ENCODE measurements at regions not wholly inside any gene's neighbourhood (a gene's known extent, or its start where the extent isn't known, plus 50 kb on each side); places are given as distances from the start of the nearest gene placed in this dataset.
A peak's percentile ranks its signal among the peaks of the same experiment; 100 is the strongest.

DNA sequence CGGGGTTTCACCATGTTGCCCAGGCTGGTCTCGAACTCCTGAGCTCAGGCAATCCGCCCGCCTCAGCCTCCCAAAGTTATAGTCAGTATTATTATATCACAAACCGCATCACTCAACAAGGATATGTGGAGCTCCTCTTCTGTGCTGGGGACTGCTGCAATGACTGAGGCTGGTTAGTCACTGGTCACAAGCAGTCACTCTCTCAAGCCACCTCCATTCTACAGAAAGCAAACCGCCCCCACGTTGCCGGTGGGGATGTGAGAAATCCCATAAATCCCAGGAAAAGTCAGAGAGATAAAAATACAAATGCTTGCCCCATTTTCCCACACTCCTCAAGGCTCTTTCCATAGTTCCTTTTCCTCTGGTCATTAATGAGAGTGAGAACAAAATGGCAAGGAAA lies 155.7 kb downstream of the ADSS2 start:
- no peak overlapping the region for H3K27ac ChIP-seq
- TF ChIP-seq, protein P1, sequence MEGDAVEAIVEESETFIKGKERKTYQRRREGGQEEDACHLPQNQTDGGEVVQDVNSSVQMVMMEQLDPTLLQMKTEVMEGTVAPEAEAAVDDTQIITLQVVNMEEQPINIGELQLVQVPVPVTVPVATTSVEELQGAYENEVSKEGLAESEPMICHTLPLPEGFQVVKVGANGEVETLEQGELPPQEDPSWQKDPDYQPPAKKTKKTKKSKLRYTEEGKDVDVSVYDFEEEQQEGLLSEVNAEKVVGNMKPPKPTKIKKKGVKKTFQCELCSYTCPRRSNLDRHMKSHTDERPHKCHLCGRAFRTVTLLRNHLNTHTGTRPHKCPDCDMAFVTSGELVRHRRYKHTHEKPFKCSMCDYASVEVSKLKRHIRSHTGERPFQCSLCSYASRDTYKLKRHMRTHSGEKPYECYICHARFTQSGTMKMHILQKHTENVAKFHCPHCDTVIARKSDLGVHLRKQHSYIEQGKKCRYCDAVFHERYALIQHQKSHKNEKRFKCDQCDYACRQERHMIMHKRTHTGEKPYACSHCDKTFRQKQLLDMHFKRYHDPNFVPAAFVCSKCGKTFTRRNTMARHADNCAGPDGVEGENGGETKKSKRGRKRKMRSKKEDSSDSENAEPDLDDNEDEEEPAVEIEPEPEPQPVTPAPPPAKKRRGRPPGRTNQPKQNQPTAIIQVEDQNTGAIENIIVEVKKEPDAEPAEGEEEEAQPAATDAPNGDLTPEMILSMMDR (conservative IDR thresholded peaks at IDR 0.05) = no peak
- TF ChIP-seq ZFX (IDR thresholded peaks at IDR 0.05) = no peak

DNA sequence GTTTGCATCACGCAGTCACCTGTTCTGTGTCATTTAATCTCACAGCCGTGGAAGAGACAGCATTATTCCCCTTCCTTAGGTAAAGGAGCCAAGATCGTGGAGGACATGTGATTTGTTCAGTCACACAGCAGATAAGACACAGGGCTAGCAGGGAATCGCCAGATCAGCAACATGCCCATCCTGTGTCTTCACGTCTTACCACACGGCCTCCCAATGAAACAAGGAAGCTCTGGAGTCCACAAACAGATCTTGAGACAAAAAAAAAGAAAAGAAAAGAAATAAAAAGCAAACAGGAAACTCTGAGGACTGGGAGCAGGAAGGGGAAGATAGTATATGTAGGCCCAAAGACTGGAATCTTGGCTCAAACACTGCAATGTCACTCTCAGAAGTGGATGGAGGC lies 155.3 kb downstream of the ADSS2 start:
- TF ChIP-seq, protein P1 (conservative IDR thresholded peaks at IDR 0.05) = no peak
- no peak for TF ChIP-seq ZFX (IDR thresholded peaks at IDR 0.05)
- no peak overlapping the region for H3K27ac ChIP-seq

DNA sequence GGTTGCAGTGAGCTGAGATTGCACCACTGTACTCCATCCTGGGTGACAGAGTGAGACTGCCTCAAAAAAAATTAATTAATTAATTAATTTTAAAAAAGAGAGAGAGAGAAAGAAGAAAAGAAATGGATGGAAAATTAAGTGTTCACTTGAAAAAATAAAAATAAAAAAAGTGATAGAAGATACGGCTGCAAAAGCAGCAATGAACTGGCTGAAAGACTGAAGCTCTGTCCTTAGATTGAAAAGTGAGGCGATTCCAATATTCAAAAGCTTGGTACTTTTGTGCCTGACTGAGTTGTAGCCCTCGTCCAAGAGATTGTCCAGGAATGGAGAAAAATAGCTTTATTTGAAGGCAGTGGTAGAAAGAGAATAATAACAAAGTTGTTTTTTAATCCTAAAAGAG lies 154.6 kb downstream of the ADSS2 start:
- TF ChIP-seq ZFX (IDR thresholded peaks at IDR 0.05) = no peak
- TF ChIP-seq, protein P1 (conservative IDR thresholded peaks at IDR 0.05) = no peak
- H3K27ac ChIP-seq = no peak overlapping the region

DNA sequence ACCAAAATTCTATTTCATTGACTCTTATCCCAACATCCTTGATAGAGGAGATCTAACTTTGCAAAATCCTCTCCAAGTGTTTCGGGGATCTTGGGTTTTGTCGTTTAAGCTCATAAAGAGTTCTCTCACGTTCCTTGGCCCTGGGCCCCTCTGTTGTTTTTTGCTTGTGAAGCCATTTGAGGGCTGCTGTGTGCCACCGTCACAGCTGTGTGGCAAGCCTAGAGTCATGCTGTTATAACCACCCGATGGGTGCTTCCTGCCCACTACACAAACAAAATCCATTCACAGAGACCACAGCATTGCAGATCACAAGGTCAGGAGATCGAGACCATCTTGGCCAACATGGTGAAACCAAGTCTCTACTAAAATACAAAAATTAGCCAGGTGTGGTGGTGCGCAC lies 154.1 kb downstream of the ADSS2 start:
- H3K27ac ChIP-seq = no peak overlapping the region
- TF ChIP-seq ZFX (IDR thresholded peaks at IDR 0.05) = no peak
- TF ChIP-seq, protein P1 (conservative IDR thresholded peaks at IDR 0.05) = no peak

DNA sequence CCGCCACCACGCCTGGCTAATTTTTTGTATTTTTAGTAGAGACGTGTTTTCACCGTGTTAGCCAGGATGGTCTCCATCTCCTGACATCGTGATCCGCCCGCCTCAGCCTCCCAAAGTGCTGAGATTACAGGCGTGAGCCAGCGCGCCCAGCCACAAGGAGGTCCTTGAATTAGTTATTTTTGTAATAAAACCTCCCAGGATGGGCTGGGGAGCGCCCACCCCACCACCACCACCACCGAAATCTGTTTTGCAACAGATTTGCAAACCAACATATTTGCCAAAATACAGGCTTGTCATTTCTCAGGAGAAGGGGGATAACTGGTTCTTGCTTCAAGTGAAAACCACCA lies 151.7 kb downstream of the ADSS2 start:
- peak overlapping the region; percentile 32 for H3K27ac ChIP-seq

DNA sequence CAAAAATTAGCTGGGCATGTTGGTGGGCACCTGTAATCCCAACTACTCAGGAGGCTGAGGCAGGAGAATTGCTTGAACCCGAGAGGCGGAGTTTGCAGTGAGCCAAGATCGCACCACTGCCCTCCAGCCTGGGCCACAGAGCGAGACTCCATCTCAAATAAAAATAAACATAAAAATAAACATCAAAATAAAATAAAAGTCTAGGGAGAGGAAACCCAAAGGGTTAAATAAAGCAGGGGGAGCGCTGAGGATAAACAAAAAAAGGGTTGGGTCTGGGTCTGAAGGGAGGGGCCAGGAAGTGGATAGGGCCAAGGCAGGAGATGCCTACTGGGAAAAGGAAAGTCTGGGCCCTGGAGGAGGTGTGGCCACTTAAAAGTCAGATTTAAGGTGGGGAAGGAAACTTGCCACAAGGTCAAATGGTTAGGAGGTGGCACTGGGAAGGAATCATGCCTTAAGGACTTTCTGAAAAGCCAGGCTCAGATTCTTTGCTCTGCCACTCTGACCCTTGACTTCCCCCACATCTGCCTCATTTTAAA lies 150.0 kb downstream of the ADSS2 start:
- no peak overlapping the region for H3K27ac ChIP-seq
- TF ChIP-seq, protein P1 (conservative IDR thresholded peaks at IDR 0.05) = no peak
- no peak for TF ChIP-seq ZFX (IDR thresholded peaks at IDR 0.05)

DNA sequence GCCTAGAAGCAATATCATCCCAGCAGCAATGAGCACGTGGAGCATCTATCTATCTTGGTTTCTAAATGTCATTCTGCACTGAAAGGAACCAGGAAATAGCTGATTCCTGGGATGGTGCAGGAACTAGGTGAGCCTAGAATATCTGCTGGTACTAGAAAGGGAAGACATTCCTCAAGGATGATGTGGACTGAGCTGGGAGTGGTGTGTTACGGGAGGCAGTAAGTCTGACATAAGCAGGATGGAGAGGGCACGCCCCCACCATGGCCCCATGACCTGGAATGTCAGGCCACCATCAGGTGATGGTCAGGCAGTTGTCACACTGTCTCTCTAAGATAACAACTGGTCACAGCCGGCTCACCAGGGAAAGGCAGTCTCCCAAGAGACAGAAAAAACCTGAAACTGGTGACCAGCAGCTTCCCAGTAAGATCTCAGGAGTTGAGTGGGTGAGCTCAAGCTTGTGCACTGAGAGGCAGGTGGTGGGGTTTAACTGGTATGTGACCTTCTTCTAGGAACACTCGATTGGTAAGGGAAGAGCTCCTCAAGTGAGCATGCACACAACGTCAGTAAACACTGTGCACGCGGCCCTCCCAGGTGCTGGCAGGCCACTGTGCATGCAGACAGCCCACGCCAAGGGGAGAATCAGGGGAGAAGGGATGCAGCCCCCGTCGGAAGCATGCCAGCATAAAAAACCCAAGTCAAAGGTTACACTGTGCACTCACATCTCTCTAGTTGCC lies 148.7 kb downstream of the ADSS2 start:
- no peak for TF ChIP-seq ZFX (IDR thresholded peaks at IDR 0.05)
- TF ChIP-seq, protein P1 (conservative IDR thresholded peaks at IDR 0.05) = no peak
- H3K27ac ChIP-seq = no peak overlapping the region

DNA sequence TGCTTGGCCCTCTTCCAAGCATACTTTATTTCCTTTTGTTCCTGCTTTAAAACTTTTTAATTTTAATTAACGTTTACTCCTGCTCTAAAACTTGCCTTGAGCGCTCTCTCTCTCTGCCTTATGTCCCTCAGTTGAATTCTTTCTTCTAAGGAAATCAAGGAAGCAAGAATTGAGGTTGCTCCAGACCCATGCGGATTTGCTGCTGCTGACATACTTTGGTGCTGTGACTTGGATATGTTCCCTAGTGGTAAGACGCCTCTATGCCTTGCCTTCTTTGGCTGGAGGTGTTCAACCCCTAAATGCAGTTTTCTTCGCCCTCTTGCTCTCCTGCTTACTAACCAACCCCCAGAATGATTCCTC lies 148.1 kb downstream of the ADSS2 start:
- H3K27ac ChIP-seq = no peak overlapping the region
- TF ChIP-seq, protein P1 (conservative IDR thresholded peaks at IDR 0.05) = no peak
- no peak for TF ChIP-seq ZFX (IDR thresholded peaks at IDR 0.05)

All from C4-2B (cell line).